ENCODE measurements at regions not wholly inside any gene's neighbourhood (a gene's known extent, or its start where the extent isn't known, plus 50 kb on each side); places are given as distances from the start of the nearest gene placed in this dataset.
"Not testable (repeated sequence)": the region's sequence is repeated elsewhere in the genome, so short reads cannot be mapped to it uniquely, and the experiment has no call there.

- not testable (repeated sequence) for TF ChIP-seq CTCF, EP300, POLR2A, POLR2AphosphoS5 (IDR thresholded peaks at IDR 0.05)
Observed at GRCh38 chr1:149352205-149352604, 122.6 kb upstream of the NBPF19 start.

All from suprapubic skin (tissue), 4 donors.